ENCODE measurements at regions not wholly inside any gene's neighbourhood (a gene's known extent, or its start where the extent isn't known, plus 50 kb on each side); places are given as distances from the start of the nearest gene placed in this dataset.
"Not testable (repeated sequence)": the region's sequence is repeated elsewhere in the genome, so short reads cannot be mapped to it uniquely, and the experiment has no call there.

GRCh38 chr3:163722405-163722804 lies 1355.9 kb downstream of the SI start:
- Histone ChIP-seq H3K36me3 (no peaks in the 10 kb centered on the region), H3K27ac (no peak overlapping the region), H3K4me1 (replicated peaks) (no peaks in the 10 kb centered on the region), H3K9me3 (replicated peaks) (no peaks in the 10 kb centered on the region), H3K4me3 (no peak overlapping the region), H3K27me3 (replicated peaks) (no peaks in the 10 kb centered on the region)
- DNase-seq (ENCODE audit: low read depth in 1 of 2, low spot score in 2 of 2) = no peak

- Histone ChIP-seq H3K9me3 (replicated peaks) (no peaks in the 10 kb centered on the region), H3K4me3 (no peak overlapping the region), H3K27me3 (replicated peaks) (no peaks in the 10 kb centered on the region), H3K27ac (no peak overlapping the region), H3K36me3 (no peaks in the 10 kb centered on the region), H3K4me1 (replicated peaks) (no peaks in the 10 kb centered on the region)
- DNase-seq (ENCODE audit: low read depth in 1 of 2, low spot score in 2 of 2) = no peak
Measured at GRCh38 chr3:163721596-163721995, 1356.7 kb downstream of the SI start.

DNA sequence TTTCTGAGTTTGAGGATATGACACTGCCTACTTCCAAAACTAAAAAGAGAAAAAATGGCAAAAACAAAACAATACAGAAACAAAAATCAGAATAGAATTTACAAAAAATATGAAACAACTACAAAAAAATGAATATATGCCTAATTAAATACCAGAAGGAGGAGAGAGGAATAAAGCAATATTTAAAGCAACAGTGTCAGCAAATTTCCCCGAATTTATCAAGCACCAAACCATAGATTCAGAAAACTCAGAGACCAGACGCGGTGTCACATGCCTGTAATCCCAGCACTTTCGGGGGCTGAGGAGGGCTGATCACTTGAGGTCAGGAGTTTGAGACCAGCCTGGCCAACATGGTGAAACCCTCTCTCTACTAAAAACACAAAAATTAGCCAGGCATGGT lies 1360.9 kb downstream of the SI start:
- no peaks in the 10 kb centered on the region for H3K9me3 ChIP-seq (replicated peaks)
- no peaks in the 10 kb centered on the region for H3K27me3 ChIP-seq (replicated peaks)
- H3K27ac ChIP-seq = no peak overlapping the region
- no peak overlapping the region for H3K4me3 ChIP-seq
- no peaks in the 10 kb centered on the region for H3K4me1 ChIP-seq (replicated peaks)
- no peak for DNase-seq (ENCODE audit: low read depth in 1 of 2, low spot score in 2 of 2)
- H3K36me3 ChIP-seq = no peaks in the 10 kb centered on the region

GRCh38 chr3:163708428-163708827 lies 1369.9 kb downstream of the SI start:
- no peak for DNase-seq (ENCODE audit: low read depth in 1 of 2, low spot score in 2 of 2)
- no peaks in the 10 kb centered on the region for H3K9me3 ChIP-seq (replicated peaks)
- H3K4me3 ChIP-seq = no peak overlapping the region
- no peaks in the 10 kb centered on the region for H3K27me3 ChIP-seq (replicated peaks)
- H3K4me1 ChIP-seq (replicated peaks) = no peaks in the 10 kb centered on the region
- no peaks in the 10 kb centered on the region for H3K36me3 ChIP-seq
- no peak overlapping the region for H3K27ac ChIP-seq

DNA sequence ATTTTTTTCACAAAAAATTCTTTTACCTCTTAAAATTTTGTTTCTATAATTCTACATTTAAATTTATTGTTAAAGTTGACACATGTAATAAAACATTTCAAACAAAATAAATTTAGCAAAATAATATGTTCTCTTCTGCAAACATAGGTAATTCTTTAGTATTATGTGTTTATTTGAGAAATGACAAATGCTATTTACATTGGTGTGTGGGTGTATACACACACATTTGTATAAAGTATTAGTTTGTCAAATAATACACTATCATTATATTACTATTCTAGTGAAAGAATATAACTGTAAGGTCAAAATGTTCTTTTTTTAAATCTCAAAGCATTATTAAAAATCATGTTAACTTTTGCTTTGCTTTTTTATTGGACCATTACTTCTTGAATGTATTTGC lies 1370.6 kb downstream of the SI start:
- Histone ChIP-seq H3K36me3 (no peaks in the 10 kb centered on the region), H3K27me3 (replicated peaks) (no peaks in the 10 kb centered on the region), H3K4me3 (no peak overlapping the region), H3K27ac (no peak overlapping the region), H3K9me3 (replicated peaks) (no peaks in the 10 kb centered on the region), H3K4me1 (replicated peaks) (no peaks in the 10 kb centered on the region)
- DNase-seq (ENCODE audit: low read depth in 1 of 2, low spot score in 2 of 2) = no peak

GRCh38 chr3:163698221-163698620 lies 1380.1 kb downstream of the SI start:
- not testable (repeated sequence) for H3K9me3 ChIP-seq (replicated peaks); DNase-seq (ENCODE audit: low read depth in 1 of 2, low spot score in 2 of 2); H3K27ac ChIP-seq; H3K27me3 ChIP-seq (replicated peaks); H3K4me3 ChIP-seq; H3K36me3 ChIP-seq; H3K4me1 ChIP-seq (replicated peaks)

DNA sequence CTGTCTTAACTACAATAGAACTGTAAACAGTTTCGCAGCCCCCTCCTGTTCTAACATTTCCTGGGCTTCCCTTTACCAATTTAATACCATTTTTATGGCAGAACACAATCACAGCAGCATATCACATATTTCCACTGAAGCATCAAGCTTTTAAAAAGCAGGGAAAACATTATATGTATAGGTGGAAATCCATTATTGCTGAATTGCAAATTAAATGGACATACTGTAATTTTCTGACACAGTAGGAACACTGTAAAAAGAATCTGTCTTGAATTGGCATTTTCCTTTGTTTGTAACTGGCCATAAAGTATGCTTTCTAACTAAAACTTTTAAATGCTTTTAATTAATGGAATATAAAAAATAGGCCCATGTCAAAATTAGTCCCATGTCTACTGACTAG lies 1385.8 kb downstream of the SI start:
- no peak overlapping the region for H3K4me3 ChIP-seq

GRCh38 chr3:163684651-163685050 lies 1393.6 kb downstream of the SI start:
- H3K4me3 ChIP-seq = no peak overlapping the region
- no peaks in the 10 kb centered on the region; the same call in none of the 2 replicates for H3K9me3 ChIP-seq (replicated peaks)
- H3K27me3 ChIP-seq (replicated peaks) = no peaks in the 10 kb centered on the region
- H3K4me1 ChIP-seq (replicated peaks) = no peaks in the 10 kb centered on the region
- H3K36me3 ChIP-seq = no peaks in the 10 kb centered on the region
- DNase-seq (ENCODE audit: low read depth in 1 of 2, low spot score in 2 of 2) = no peak
- no peak overlapping the region for H3K27ac ChIP-seq

More for the DNA sequence above, 1385.8 kb downstream of the SI start:
- peaks cover 2% of the 10 kb centered on the region for H3K9me3 ChIP-seq (replicated peaks)
- no peak overlapping the region for H3K27ac ChIP-seq
- DNase-seq (ENCODE audit: low read depth in 1 of 2, low spot score in 2 of 2) = no peak
- no peaks in the 10 kb centered on the region for H3K27me3 ChIP-seq (replicated peaks)
- no peaks in the 10 kb centered on the region for H3K36me3 ChIP-seq
- no peaks in the 10 kb centered on the region for H3K4me1 ChIP-seq (replicated peaks)

DNA sequence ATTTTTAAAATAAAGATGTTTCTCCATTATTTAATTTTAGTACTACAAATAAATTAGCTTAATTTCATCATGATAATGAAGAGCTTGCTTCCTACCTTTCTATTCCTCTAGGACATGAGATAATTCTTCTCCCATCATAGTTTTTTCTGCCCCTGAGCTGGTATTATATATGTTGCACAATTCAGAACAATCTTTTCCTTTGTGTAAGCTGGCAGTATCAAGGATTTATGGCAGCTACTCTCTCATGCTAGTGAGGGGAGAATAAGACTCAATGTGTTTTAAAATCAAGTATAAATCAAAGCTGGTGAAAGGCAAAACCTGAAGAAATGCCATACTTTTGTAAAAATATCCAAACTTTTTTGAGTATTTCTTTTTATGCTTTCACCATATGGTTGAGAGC lies 1405.3 kb downstream of the SI start:
- DNase-seq (ENCODE audit: low read depth in 1 of 2, low spot score in 2 of 2) = no peak
- Histone ChIP-seq H3K9me3 (replicated peaks) (no peaks in the 10 kb centered on the region; the same call in 1 of the 2 replicates), H3K4me3 (no peak overlapping the region), H3K36me3 (no peaks in the 10 kb centered on the region), H3K27me3 (replicated peaks) (no peaks in the 10 kb centered on the region), H3K4me1 (replicated peaks) (no peaks in the 10 kb centered on the region), H3K27ac (no peak overlapping the region)

- no peak for DNase-seq (ENCODE audit: low read depth in 1 of 2, low spot score in 2 of 2)
- Histone ChIP-seq H3K4me3 (no peak overlapping the region), H3K36me3 (no peaks in the 10 kb centered on the region), H3K4me1 (replicated peaks) (no peaks in the 10 kb centered on the region), H3K27me3 (replicated peaks) (no peaks in the 10 kb centered on the region), H3K27ac (no peak overlapping the region), H3K9me3 (replicated peaks) (no peaks in the 10 kb centered on the region; the same call in 1 of the 2 replicates)
Measured at GRCh38 chr3:163671201-163671600, 1407.1 kb downstream of the SI start.

DNA sequence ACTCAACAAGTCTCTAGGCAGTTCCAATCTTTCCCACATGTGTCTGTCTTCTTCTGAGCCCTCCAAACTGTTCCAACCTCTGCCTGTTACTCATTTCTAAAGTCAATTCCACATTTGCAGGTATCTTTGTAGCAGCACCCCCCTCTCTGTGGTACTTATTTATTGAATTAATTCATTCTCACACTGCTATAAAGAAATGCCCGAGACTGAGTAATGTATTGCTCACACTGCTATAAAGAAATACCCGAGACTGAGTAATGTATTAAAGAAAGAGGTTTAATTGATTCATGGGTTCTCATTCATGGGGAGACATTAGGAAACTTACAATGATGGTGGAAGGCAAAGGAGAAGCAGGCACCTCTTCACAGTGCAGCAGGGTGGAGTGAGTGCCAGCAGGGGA lies 1413.8 kb downstream of the SI start:
- Histone ChIP-seq H3K27ac (no peak overlapping the region), H3K4me3 (no peak overlapping the region), H3K9me3 (replicated peaks) (no peaks in the 10 kb centered on the region), H3K4me1 (replicated peaks) (no peaks in the 10 kb centered on the region), H3K27me3 (replicated peaks) (no peaks in the 10 kb centered on the region), H3K36me3 (no peaks in the 10 kb centered on the region)
- no peak for DNase-seq (ENCODE audit: low read depth in 1 of 2, low spot score in 2 of 2)

DNA sequence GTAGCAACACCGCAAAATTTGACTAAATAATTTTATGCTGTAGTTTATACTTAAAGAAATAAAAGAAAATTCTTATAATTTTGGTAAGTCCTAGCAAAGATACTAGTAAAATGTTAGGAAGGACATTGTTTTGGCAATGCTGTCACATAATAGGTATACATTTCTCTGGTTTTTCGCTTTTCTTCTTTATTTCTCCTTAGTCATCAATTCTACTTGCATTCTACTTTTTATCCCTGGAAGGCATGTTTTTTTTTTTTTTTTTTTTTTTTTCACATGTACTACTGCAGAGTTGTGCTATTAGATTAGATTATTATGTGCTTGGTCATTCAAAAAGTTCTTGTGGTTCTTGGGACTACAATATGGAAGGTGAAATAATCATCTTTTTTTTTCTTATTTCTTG lies 1421.2 kb downstream of the SI start:
- H3K27ac ChIP-seq = no peak overlapping the region
- DNase-seq (ENCODE audit: low read depth in 1 of 2, low spot score in 2 of 2) = no peak
- no peaks in the 10 kb centered on the region for H3K9me3 ChIP-seq (replicated peaks)
- H3K27me3 ChIP-seq (replicated peaks) = no peaks in the 10 kb centered on the region
- no peaks in the 10 kb centered on the region for H3K4me1 ChIP-seq (replicated peaks)
- H3K36me3 ChIP-seq = no peaks in the 10 kb centered on the region
- no peak overlapping the region for H3K4me3 ChIP-seq

DNA sequence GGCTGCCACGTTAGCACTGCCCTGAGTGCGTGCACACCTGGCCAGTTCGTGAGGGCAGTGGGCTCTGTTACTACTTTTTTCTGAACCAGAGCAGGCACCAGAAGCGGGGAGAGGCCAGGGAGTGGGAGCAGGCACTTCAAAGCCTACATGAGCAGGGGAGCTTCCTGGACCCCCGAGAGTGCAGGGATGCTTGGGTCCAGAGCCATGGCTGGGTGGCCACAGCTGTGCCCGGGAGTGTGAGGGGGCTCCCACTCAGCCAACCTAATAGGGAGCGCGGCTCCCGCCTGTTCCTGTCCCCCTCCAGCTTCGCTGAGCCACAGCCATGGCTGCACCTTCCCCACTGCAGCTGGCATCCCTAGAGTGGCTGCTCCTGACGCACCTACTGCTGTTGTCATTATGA lies 1423.3 kb downstream of the SI start:
- Histone ChIP-seq H3K36me3 (no peaks in the 10 kb centered on the region), H3K4me1 (replicated peaks) (no peaks in the 10 kb centered on the region), H3K9me3 (replicated peaks) (no peaks in the 10 kb centered on the region), H3K27ac (no peak overlapping the region), H3K4me3 (no peak overlapping the region), H3K27me3 (replicated peaks) (no peaks in the 10 kb centered on the region)
- DNase-seq (ENCODE audit: low read depth in 1 of 2, low spot score in 2 of 2) = no peak

- Histone ChIP-seq H3K27ac (no peak overlapping the region), H3K36me3 (no peaks in the 10 kb centered on the region), H3K27me3 (replicated peaks) (no peaks in the 10 kb centered on the region), H3K4me1 (replicated peaks) (no peaks in the 10 kb centered on the region), H3K9me3 (replicated peaks) (no peaks in the 10 kb centered on the region), H3K4me3 (no peak overlapping the region)
- DNase-seq (ENCODE audit: low read depth in 1 of 2, low spot score in 2 of 2) = no peak
Measured at GRCh38 chr3:163644172-163644571, 1434.1 kb downstream of the SI start.

GRCh38 chr3:163632722-163633121 lies 1445.6 kb downstream of the SI start:
- Histone ChIP-seq H3K27me3 (replicated peaks) (no peaks in the 10 kb centered on the region), H3K4me1 (replicated peaks) (no peaks in the 10 kb centered on the region), H3K36me3 (no peaks in the 10 kb centered on the region), H3K27ac (no peak overlapping the region), H3K9me3 (replicated peaks) (0 out of 2 replicates have a peak, but pooled peaks cover 2% of the 10 kb centered on the region), H3K4me3 (no peak overlapping the region)
- no peak for DNase-seq (ENCODE audit: low read depth in 1 of 2, low spot score in 2 of 2)
